Upper lobe of right lung (tissue), 1 donor: ENCODE measurements at regions not wholly inside any gene's neighbourhood (a gene's known extent, or its start where the extent isn't known, plus 50 kb on each side); places are given as distances from the start of the nearest gene placed in this dataset.

Experiments
- ATAC-seq: fragments of 200-7000 bp; cut with Tn5 transposase; one replicate; pipeline ENCODE4 v1.9.1; 2020; ENCODE audit warnings: mild to moderate bottlenecking, moderate library complexity
- DNase-seq: peaks from one replicate; pipeline ENCODE4 v3.0.0-alpha.2; 2020
- H3K27ac ChIP-seq: fragments of 200-600 bp; one replicate; pipeline ENCODE4 v1.8.0; 2022
- H3K27me3 ChIP-seq: fragments of 200-600 bp; one replicate; pipeline ENCODE4 v1.8.0; 2022; ENCODE audit warnings: mild to moderate bottlenecking
- H3K36me3 ChIP-seq: fragments of 200-600 bp; one replicate; pipeline ENCODE4 v1.8.0; 2022
- H3K4me1 ChIP-seq: fragments of 200-600 bp; one replicate; pipeline ENCODE4 v1.8.0; 2022
- H3K4me3 ChIP-seq: fragments of 200-600 bp; one replicate; pipeline ENCODE4 v1.8.0; 2022; ENCODE audit warnings: mild to moderate bottlenecking
- H3K9me3 ChIP-seq: fragments of 200-600 bp; one replicate; pipeline ENCODE4 v1.8.0; 2022
- intact Hi-C: fragments of 100-400 bp; cut with DNase I; formaldehyde crosslinking; loops from one replicate; pipeline ENCODE4 v1.11.0; 2022
- TF ChIP-seq, protein P1 (sequence below): fragments of 200-600 bp; IDR thresholded peaks from one replicate; pipeline ENCODE4 v1.8.0; 2022; ENCODE audit warnings: antibody characterized with exemption
- donor health status: DM: no; HTN: yes; CAD: no; lungs with severe emphysema.

- TF ChIP-seq, protein P1, sequence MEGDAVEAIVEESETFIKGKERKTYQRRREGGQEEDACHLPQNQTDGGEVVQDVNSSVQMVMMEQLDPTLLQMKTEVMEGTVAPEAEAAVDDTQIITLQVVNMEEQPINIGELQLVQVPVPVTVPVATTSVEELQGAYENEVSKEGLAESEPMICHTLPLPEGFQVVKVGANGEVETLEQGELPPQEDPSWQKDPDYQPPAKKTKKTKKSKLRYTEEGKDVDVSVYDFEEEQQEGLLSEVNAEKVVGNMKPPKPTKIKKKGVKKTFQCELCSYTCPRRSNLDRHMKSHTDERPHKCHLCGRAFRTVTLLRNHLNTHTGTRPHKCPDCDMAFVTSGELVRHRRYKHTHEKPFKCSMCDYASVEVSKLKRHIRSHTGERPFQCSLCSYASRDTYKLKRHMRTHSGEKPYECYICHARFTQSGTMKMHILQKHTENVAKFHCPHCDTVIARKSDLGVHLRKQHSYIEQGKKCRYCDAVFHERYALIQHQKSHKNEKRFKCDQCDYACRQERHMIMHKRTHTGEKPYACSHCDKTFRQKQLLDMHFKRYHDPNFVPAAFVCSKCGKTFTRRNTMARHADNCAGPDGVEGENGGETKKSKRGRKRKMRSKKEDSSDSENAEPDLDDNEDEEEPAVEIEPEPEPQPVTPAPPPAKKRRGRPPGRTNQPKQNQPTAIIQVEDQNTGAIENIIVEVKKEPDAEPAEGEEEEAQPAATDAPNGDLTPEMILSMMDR = no peak
- Histone ChIP-seq H3K36me3 (no peaks in the 10 kb centered on the region), H3K4me1 (peaks cover 24% of the 10 kb centered on the region), H3K27ac (no peak overlapping the region), H3K27me3 (no peaks in the 10 kb centered on the region), H3K9me3 (no peaks in the 10 kb centered on the region), H3K4me3 (no peak overlapping the region)
- DNase-seq (no peak), ATAC-seq (no peak)
- intact Hi-C loops = no loop called here
These were observed 68.0 kb downstream of the SLC25A47 start for GRCh38 chr14:100391173-100391572.

- Histone ChIP-seq H3K4me1 (peaks cover 24% of the 10 kb centered on the region), H3K36me3 (no peaks in the 10 kb centered on the region), H3K27ac (no peak overlapping the region), H3K4me3 (no peak overlapping the region), H3K27me3 (no peaks in the 10 kb centered on the region), H3K9me3 (no peaks in the 10 kb centered on the region)
- intact Hi-C loops = no loop called here
- TF ChIP-seq, protein P1 = no peak
- ATAC-seq = no peak
- DNase-seq = no peak
These were observed 68.6 kb downstream of the SLC25A47 start for GRCh38 chr14:100391724-100392123.

GRCh38 chr14:100392356-100392755 is 69.2 kb downstream of the SLC25A47 start:
- DNase-seq = no peak

GRCh38 chr14:100393362-100393761 is 70.2 kb downstream of the SLC25A47 start:
- Histone ChIP-seq H3K36me3 (no peaks in the 10 kb centered on the region), H3K4me3 (no peak overlapping the region), H3K4me1 (peaks cover 24% of the 10 kb centered on the region), H3K27ac (no peak overlapping the region), H3K27me3 (no peaks in the 10 kb centered on the region), H3K9me3 (no peaks in the 10 kb centered on the region)
- TF ChIP-seq, protein P1 = no peak
- intact Hi-C loops = no loop called here
- ATAC-seq (no peak), DNase-seq (no peak)

More at GRCh38 chr14:100392356-100392755, 69.2 kb downstream of the SLC25A47 start:
- Histone ChIP-seq H3K27me3 (no peaks in the 10 kb centered on the region), H3K36me3 (no peaks in the 10 kb centered on the region), H3K27ac (no peak overlapping the region), H3K4me3 (no peak overlapping the region), H3K9me3 (no peaks in the 10 kb centered on the region), H3K4me1 (peaks cover 24% of the 10 kb centered on the region)
- TF ChIP-seq, protein P1 = no peak
- intact Hi-C loops = no loop called here
- no peak for ATAC-seq

- no peak for ATAC-seq
- Histone ChIP-seq H3K4me3 (no peak overlapping the region), H3K27me3 (no peaks in the 10 kb centered on the region), H3K4me1 (peaks cover 23% of the 10 kb centered on the region), H3K27ac (no peak overlapping the region), H3K9me3 (no peaks in the 10 kb centered on the region), H3K36me3 (no peaks in the 10 kb centered on the region)
- no peak for DNase-seq
- TF ChIP-seq, protein P1 = no peak
- intact Hi-C loops = no loop called here
These were observed 71.0 kb downstream of the SLC25A47 start for GRCh38 chr14:100393906-100394732.
